Ovary (tissue), 7 donors: ENCODE measurements at regions not wholly inside any gene's neighbourhood (a gene's known extent, or its start where the extent isn't known, plus 50 kb on each side); places are given as distances from the start of the nearest gene placed in this dataset.
A peak's percentile ranks its signal among the peaks of the same experiment; 100 is the strongest.

Experiments
- DNase-seq, 5 donors: peaks; one replicate each; pipeline ENCODE4 v3.0.0-alpha.2; 2019 to 2020
- H3K27ac ChIP-seq, 2 donors: fragments of 200-600 bp; one replicate each; pipeline versions ENCODE4 v1.5.1 to v1.8.0; 2019 to 2022
- H3K27me3 ChIP-seq: fragments of 200-600 bp; one replicate; pipeline ENCODE4 v1.8.0; 2022
- H3K36me3 ChIP-seq: fragments of 200-600 bp; sonication (generic); one replicate; pipeline ENCODE4 v1.5.1; 2019
- H3K4me1 ChIP-seq: one replicate; pipeline ENCODE4 v1.8.1; 2013; ENCODE audit warnings: mild to moderate bottlenecking, moderate library complexity; ENCODE audit not compliant: insufficient read depth
- H3K4me3 ChIP-seq: fragments of 200-600 bp; sonication (generic); one replicate; pipeline ENCODE4 v1.5.1; 2017
- H3K9me3 ChIP-seq, 2 donors: fragments of 200-600 bp in 1 of 2; sonication (generic) in 1 of 2; one replicate each; pipeline versions ENCODE4 v1.5.1 to v1.8.1; 2013 to 2019; ENCODE audit warnings: mild to moderate bottlenecking in 1 of 2, moderate library complexity in 1 of 2
- EP300 ChIP-seq: sonication (generic); formaldehyde crosslinking; IDR thresholded peaks from one replicate; pipeline ENCODE4 v1.6.1; 2017; ENCODE audit warnings: antibody characterized with exemption
- POLR2A ChIP-seq: fragments of 450-650 bp; IDR thresholded peaks from one replicate; pipeline ENCODE4 v1.6.1; 2017; ENCODE audit warnings: antibody characterized with exemption, mild to moderate bottlenecking, moderate library complexity
- WGBS, 3 donors: extraction: QIAGEN DNeasy Blood & Tissue Kit in 1 of 3; methylation state at CpG; one replicate each; pipeline versions ENCODE4 v1.1.5 to v1.1.7; 2013 to 2017; 5-methylcytosine and 5-hydroxymethylcytosine counted together
- intact Hi-C, 4 donors: fragments of 100-400 bp; cut with DNase I; formaldehyde crosslinking; loops; one replicate each; pipeline versions ENCODE4 v1.11.0 to v1.15.1; 2022 to 2023
- TF ChIP-seq, protein P1 (sequence below), 3 donors: fragments of 450-650 bp in 2 of 3; fragments of 200-600 bp in 1 of 3; IDR thresholded peaks; one replicate each; pipeline versions ENCODE4 v1.5.1 to v1.8.0; 2016 to 2022; ENCODE audit warnings: antibody characterized with exemption in 3 of 3, mild to moderate bottlenecking in 1 of 3
- donor health status: DM: no; HTN: no; CAD: no; lungs with moderate emphysema.
- donor health status: DM: no; HTN: no; CAD: no.
- donor health status: Bipolar disorder and iron deficiency.
- donor health status: DM: no; HTN: no; CAD: no.
- donor health status: DM: yes; HTN: yes; CAD: no.

- no peaks in the 10 kb centered on the region for H3K9me3 ChIP-seq
- TF ChIP-seq EP300, result no peak
- TF ChIP-seq, protein P1, sequence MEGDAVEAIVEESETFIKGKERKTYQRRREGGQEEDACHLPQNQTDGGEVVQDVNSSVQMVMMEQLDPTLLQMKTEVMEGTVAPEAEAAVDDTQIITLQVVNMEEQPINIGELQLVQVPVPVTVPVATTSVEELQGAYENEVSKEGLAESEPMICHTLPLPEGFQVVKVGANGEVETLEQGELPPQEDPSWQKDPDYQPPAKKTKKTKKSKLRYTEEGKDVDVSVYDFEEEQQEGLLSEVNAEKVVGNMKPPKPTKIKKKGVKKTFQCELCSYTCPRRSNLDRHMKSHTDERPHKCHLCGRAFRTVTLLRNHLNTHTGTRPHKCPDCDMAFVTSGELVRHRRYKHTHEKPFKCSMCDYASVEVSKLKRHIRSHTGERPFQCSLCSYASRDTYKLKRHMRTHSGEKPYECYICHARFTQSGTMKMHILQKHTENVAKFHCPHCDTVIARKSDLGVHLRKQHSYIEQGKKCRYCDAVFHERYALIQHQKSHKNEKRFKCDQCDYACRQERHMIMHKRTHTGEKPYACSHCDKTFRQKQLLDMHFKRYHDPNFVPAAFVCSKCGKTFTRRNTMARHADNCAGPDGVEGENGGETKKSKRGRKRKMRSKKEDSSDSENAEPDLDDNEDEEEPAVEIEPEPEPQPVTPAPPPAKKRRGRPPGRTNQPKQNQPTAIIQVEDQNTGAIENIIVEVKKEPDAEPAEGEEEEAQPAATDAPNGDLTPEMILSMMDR (IDR thresholded peaks at IDR 0.05), result peak; percentile 90 to 94 (median 92)
- no peak for TF ChIP-seq POLR2A
- 1 to 2% (median 1%) methylated on average over 30 of the region's 30 CpGs for WGBS, 3 donors
Measured at GRCh38 chr21:38733972-38734546, 71.7 kb upstream of the ETS2 start.

GRCh38 chr21:38734646-38735365 lies 70.9 kb upstream of the ETS2 start:
- intact Hi-C loops, result loop anchor here (2.0 to 10.0 kb wide), 3 partner anchors 70 to 402 kb away; partner anchors contain the start of gene ETS2 (in 2 of the 4)
- Histone ChIP-seq H3K27ac (peak overlapping the region; percentile 13 to 63), H3K4me3 (no peak overlapping the region), H3K4me1 (no peaks in the 10 kb centered on the region), H3K9me3 (no peaks in the 10 kb centered on the region), H3K27me3 (no peaks in the 10 kb centered on the region), H3K36me3 (no peaks in the 10 kb centered on the region)
- WGBS, 3 donors, result 43 to 55% (median 46%) methylated on average over 8 of the region's 8 CpGs
- no peak for DNase-seq
- TF ChIP-seq, protein P1 (IDR thresholded peaks at IDR 0.05), result no peak
- TF ChIP-seq POLR2A (no peak), EP300 (no peak)

More at GRCh38 chr21:38733972-38734546, 71.7 kb upstream of the ETS2 start:
- no peaks in the 10 kb centered on the region for H3K36me3 ChIP-seq
- no peaks in the 10 kb centered on the region for H3K4me1 ChIP-seq
- H3K4me3 ChIP-seq, result peak overlapping the region; percentile 36
- peak overlapping the region; percentile 13 to 63 for H3K27ac ChIP-seq
- no peaks in the 10 kb centered on the region for H3K27me3 ChIP-seq
- DNase-seq, result peak; percentile 84 to 95 (median 93)
- intact Hi-C loops, result loop anchor here (2.0 to 10.0 kb wide), 3 partner anchors 71 to 403 kb away; partner anchors contain the start of gene ETS2 (in 2 of the 4)

- TF ChIP-seq POLR2A (no peak), EP300 (no peak)
- TF ChIP-seq, protein P1 (IDR thresholded peaks at IDR 0.05), result no peak
- WGBS, 3 donors, result 95 to 97% (median 95%) methylated on average over 3 of the region's 3 CpGs
- intact Hi-C loops, result loop anchor here in 2 of 4 donors (2.0 to 10.0 kb wide), 2 partner anchors 69 to 401 kb away; partner anchors contain the start of gene ETS2 (in 2 of the 2)
- no peak overlapping the region for H3K27ac ChIP-seq
- no peaks in the 10 kb centered on the region for H3K36me3 ChIP-seq
- H3K4me1 ChIP-seq, result no peaks in the 10 kb centered on the region
- DNase-seq, result no peak
- H3K27me3 ChIP-seq, result no peaks in the 10 kb centered on the region
- H3K9me3 ChIP-seq, result no peaks in the 10 kb centered on the region
- H3K4me3 ChIP-seq, result no peak overlapping the region
Measured at GRCh38 chr21:38735626-38736206, 70.0 kb upstream of the ETS2 start.

DNA sequence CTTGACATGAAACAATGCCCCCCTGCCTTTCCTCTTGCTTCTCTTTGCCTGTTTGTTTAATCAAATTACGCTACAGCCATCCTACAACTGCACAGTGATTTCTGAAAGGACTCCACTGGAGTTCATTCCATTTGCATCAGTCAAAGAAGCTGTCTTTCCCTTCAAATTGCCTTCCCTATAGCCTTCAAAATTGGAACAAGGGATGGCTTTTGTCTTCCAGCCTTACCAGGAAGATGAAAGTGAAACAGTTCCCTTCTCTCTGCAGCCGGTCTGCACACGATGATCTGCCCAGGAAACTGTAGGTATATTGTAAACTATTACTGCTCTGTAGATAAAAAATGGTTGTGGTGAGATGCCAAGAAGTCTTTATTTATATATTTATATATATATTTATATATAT lies 65.6 kb upstream of the ETS2 start:
- 70 to 80% (median 79%) methylated on average over 3 of the region's 3 CpGs for WGBS, 3 donors
- Histone ChIP-seq H3K9me3 (no peaks in the 10 kb centered on the region), H3K4me1 (no peaks in the 10 kb centered on the region), H3K27ac (no peak overlapping the region), H3K36me3 (no peaks in the 10 kb centered on the region), H3K27me3 (no peaks in the 10 kb centered on the region), H3K4me3 (no peak overlapping the region)
- TF ChIP-seq POLR2A, result no peak
- TF ChIP-seq EP300, result no peak
- TF ChIP-seq, protein P1 (IDR thresholded peaks at IDR 0.05), result no peak
- DNase-seq, result no peak
- intact Hi-C loops, result loop anchor here in 2 of 4 donors (5.0 to 10.0 kb wide), 3 partner anchors 65 to 382 kb away; partner anchors contain the start of gene ETS2 (in 1 of the 2)
